Neural progenitor cell (in vitro differentiated cells): ENCODE measurements at regions not wholly inside any gene's neighbourhood (a gene's known extent, or its start where the extent isn't known, plus 50 kb on each side); places are given as distances from the start of the nearest gene placed in this dataset.

Source experiments
- CTCF ChIP-seq: fragments of 200-600 bp; sonication (generic); IDR thresholded peaks from 2 replicates; pipeline ENCODE4 v1.5.1; 2017; ENCODE audit warnings: antibody characterized with exemption, mild to moderate bottlenecking
- EZH2 ChIP-seq: fragments of 200-600 bp; sonication (generic); IDR thresholded peaks from 2 replicates; pipeline ENCODE4 v1.6.1; 2017; ENCODE audit warnings: antibody characterized with exemption, mild to moderate bottlenecking, moderate library complexity
- EZH2phosphoT487 ChIP-seq: fragments of 200-600 bp; sonication (generic); IDR thresholded peaks from 2 replicates; pipeline ENCODE4 v1.6.1; 2017; ENCODE audit warnings: antibody characterized with exemption

- TF ChIP-seq CTCF (no peak), EZH2 (no peak), EZH2phosphoT487 (no peak)
Observed at GRCh38 chr13:50461189-50461588, 382.3 kb downstream of the DLEU7 start.
